Neutrophil (primary cell): ENCODE measurements at regions not wholly inside any gene's neighbourhood (a gene's known extent, or its start where the extent isn't known, plus 50 kb on each side); places are given as distances from the start of the nearest gene placed in this dataset.

Experiments used
- H3K27ac ChIP-seq: fragments of 200-600 bp; sonication (generic); 2 replicates; pipeline ENCODE4 v1.5.1; 2016; ENCODE audit warnings: mild to moderate bottlenecking, moderate library complexity
- H3K27me3 ChIP-seq: fragments of 200-600 bp; sonication (generic); 2 replicates; pipeline ENCODE4 v1.6.0; 2016; ENCODE audit warnings: mild to moderate bottlenecking
- H3K36me3 ChIP-seq: fragments of 200-600 bp; sonication (generic); 2 replicates; pipeline ENCODE4 v1.5.1; 2017
- H3K4me1 ChIP-seq, 2 experiments: fragments of 200-600 bp in 1 of 2; sonication (generic) in 1 of 2; 1 replicate in 1 of 2; 2 replicates in 1 of 2; pipeline versions ENCODE4 v1.5.1 to v1.6.1; 2013 to 2016; ENCODE audit warnings: low read depth in 1 of 2, low read length in 1 of 2, mild to moderate bottlenecking in 1 of 2, moderate library complexity in 1 of 2; ENCODE audit not compliant: control insufficient read depth in 1 of 2, insufficient read depth in 1 of 2
- H3K4me3 ChIP-seq, 2 experiments: fragments of 200-600 bp in 1 of 2; sonication (generic) in 1 of 2; 1 replicate in 1 of 2; 2 replicates in 1 of 2; pipeline ENCODE4 v1.5.1; 2013 to 2016; ENCODE audit warnings: low read depth in 1 of 2, low read length in 1 of 2, mild to moderate bottlenecking in 1 of 2, moderate library complexity in 1 of 2
- H3K9me3 ChIP-seq: fragments of 200-600 bp; sonication (generic); 2 replicates; pipeline ENCODE4 v1.5.1; 2016
- CTCF ChIP-seq: fragments of 200-600 bp; sonication (generic); IDR thresholded peaks from 2 replicates; pipeline ENCODE4 v1.5.1; 2016; ENCODE audit warnings: antibody characterized with exemption

- Histone ChIP-seq H3K27me3 (peaks cover 54% of the 10 kb centered on the region), H3K36me3 (no peaks in the 10 kb centered on the region), H3K4me3 (no peak overlapping the region), H3K4me1 (no peaks in the 10 kb centered on the region), H3K27ac (no peak overlapping the region), H3K9me3 (no peaks in the 10 kb centered on the region)
- TF ChIP-seq CTCF = no peak
Observed at GRCh38 chr10:123550675-123551096, 115.5 kb upstream of the GPR26 start.

DNA sequence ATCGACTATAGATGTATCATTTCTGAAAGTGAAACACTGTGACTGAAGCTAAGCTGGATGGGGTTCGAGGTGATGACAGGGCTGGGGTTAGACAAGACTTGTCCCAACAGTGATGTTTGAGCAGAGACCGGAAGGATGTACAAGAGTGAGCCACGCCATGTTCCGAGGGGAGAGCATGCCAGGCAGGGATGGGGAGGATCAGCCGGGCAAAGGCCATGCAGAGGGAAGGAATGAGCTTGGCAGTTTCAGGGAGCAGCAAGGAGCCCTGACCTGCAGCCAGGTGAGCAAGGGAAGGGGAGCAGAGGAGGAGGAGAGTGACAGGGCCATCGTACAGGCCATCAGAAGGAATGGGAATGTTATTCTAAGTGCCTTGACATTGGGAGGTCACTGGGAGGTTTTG is 114.9 kb upstream of the GPR26 start:
- Histone ChIP-seq H3K4me1 (no peaks in the 10 kb centered on the region), H3K4me3 (no peak overlapping the region), H3K27me3 (peaks cover 54% of the 10 kb centered on the region), H3K36me3 (no peaks in the 10 kb centered on the region), H3K27ac (no peak overlapping the region), H3K9me3 (no peaks in the 10 kb centered on the region)
- no peak for TF ChIP-seq CTCF

DNA sequence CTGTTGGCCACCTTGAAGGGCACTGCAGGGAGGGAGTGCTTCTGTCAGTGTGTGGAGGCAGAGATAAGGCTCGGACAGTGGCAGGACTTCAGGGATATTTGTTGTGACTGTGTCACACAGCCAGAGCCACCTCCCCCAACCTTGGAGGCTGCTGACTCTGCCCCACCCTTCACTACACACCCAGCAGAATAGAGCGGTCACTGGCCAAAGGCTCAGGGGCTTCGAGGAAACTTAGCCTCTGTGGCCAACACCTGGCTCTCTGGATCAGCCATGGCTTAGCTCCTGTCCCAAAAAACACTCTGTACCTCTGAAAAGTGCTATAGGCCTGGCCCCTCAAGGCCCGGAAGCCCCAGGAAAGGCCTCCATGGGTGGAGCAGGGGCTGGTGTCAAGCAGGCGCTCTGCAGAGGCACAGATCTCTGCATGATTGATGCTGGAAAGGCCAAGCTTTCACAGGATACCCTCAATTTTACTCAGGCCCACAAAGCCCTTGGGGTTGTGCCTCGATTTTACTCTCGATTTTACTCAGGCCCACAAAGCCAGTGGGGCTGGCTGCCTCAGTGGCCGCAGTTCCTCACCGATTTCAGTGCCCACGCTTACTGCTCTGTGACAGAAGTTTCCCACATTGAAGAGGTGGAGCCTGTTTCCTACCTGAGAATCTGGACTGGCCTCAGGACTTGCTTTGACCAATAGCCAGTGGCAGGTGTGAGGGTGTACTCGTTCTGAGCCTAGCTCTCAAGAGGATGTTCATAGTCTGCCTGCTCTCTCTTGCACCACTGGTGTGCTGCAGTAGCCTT is 113.2 kb upstream of the GPR26 start:
- H3K36me3 ChIP-seq = no peaks in the 10 kb centered on the region
- no peaks in the 10 kb centered on the region for H3K9me3 ChIP-seq
- H3K4me1 ChIP-seq = no peaks in the 10 kb centered on the region
- H3K27me3 ChIP-seq = peaks cover 48% of the 10 kb centered on the region
- no peak overlapping the region for H3K4me3 ChIP-seq
- TF ChIP-seq CTCF = no peak
- no peak overlapping the region for H3K27ac ChIP-seq

- Histone ChIP-seq H3K9me3 (no peaks in the 10 kb centered on the region), H3K36me3 (no peaks in the 10 kb centered on the region), H3K4me1 (no peaks in the 10 kb centered on the region), H3K4me3 (no peak overlapping the region), H3K27ac (no peak overlapping the region), H3K27me3 (peaks cover 44% of the 10 kb centered on the region)
- TF ChIP-seq CTCF = no peak
Observed at GRCh38 chr10:123553810-123554430, 112.2 kb upstream of the GPR26 start.

DNA sequence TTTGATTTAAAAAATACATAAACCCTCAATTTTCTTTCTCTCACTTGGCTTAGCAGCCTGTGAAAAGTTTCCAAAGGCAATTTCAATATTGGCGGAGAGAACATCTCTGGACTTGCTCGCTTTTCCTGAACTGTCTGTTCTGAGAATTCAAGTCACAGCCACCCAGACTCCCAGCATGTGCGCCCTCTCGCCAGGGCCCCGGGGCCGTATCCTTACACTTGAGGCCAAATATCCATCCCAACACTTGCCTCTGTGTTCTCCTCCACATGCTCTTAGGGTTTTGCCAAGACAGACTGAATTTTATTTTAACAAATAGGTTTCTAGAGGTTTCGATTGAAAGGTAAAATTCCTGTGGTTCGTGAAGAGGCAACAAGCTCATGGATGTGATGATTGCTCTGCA is 111.5 kb upstream of the GPR26 start:
- H3K9me3 ChIP-seq = no peaks in the 10 kb centered on the region
- no peaks in the 10 kb centered on the region for H3K36me3 ChIP-seq
- H3K4me1 ChIP-seq = no peaks in the 10 kb centered on the region
- no peak overlapping the region for H3K4me3 ChIP-seq
- H3K27me3 ChIP-seq = peaks cover 37% of the 10 kb centered on the region
- no peak overlapping the region for H3K27ac ChIP-seq
- TF ChIP-seq CTCF = no peak
